Gastroesophageal sphincter (tissue), 3 donors: ENCODE measurements at regions not wholly inside any gene's neighbourhood (a gene's known extent, or its start where the extent isn't known, plus 50 kb on each side); places are given as distances from the start of the nearest gene placed in this dataset.

Source experiments
- CTCF ChIP-seq, 4 experiments: fragments of 200-600 bp in 2 of 4; fragments of 450-650 bp in 2 of 4; sonication (generic) in 1 of 4; IDR thresholded peaks; one replicate each; pipeline ENCODE4 v1.5.1; 2017 to 2019; ENCODE audit warnings: antibody characterized with exemption in 4 of 4, mild to moderate bottlenecking in 2 of 4, moderate library complexity in 2 of 4
- EP300 ChIP-seq: sonication (generic); formaldehyde crosslinking; IDR thresholded peaks from one replicate; pipeline ENCODE4 v1.6.1; 2017; ENCODE audit warnings: antibody characterized with exemption, mild to moderate bottlenecking
- POLR2AphosphoS5 ChIP-seq: sonication (generic); formaldehyde crosslinking; IDR thresholded peaks from one replicate; pipeline ENCODE4 v1.6.1; 2017; ENCODE audit warnings: antibody characterized with exemption

GRCh38 chr10:8453587-8453986 is 399.1 kb downstream of the GATA3 start:
- TF ChIP-seq CTCF (IDR thresholded peaks at IDR 0.05) (no peak), EP300 (no peak), POLR2AphosphoS5 (no peak)
